ENCODE measurements at regions not wholly inside any gene's neighbourhood (a gene's known extent, or its start where the extent isn't known, plus 50 kb on each side); places are given as distances from the start of the nearest gene placed in this dataset.

DNA sequence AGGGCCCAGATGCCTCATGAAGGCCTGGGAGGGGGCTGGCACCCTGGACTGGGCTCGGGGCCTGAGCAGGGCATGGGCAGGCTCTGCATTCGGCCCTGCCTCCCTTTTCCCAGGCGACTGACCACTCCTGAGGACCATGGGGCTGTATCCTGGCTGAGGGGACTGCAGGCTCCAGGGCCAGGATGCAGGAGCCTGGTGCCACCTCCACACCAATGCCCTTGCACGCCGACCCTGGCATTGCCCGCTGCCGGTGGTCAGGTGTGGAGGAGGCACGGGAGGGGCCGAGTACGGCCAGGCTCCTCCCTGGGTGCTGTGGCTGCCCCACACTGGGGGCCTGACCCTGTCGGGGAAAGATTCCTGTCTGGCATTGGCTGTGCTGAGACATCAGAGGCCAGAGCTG is 128.9 kb downstream of the SIK1 start:
- ChIA-PET RAD21 (ENCODE audit: low non-redundant PET in 1 of 2, low total read pairs in 2 of 2, uncharacterized antibody in 2 of 2, unreplicated experiment in 2 of 2) (no interaction called here), POLR2A (no interaction called here), CTCF (no interaction called here)
- Histone ChIP-seq H3K27ac (ENCODE audit: low read depth, low read length) (no peak overlapping the region), H4K20me1 (ENCODE audit: insufficient read depth) (no peaks in the 10 kb centered on the region), H3K9me3 (ENCODE audit: control insufficient read depth in 1 of 2, insufficient read depth in 1 of 2, low read depth in 1 of 2, low read length in 2 of 2) (peaks cover 0 to 8% of the 10 kb centered on the region in 2 experiments; a peak in 1 of 4 replicates), H3K9me2 (ENCODE audit: insufficient read depth) (no peaks in the 10 kb centered on the region), H3K4me2 (ENCODE audit: low read length) (no peak overlapping the region), H3K79me2 (ENCODE audit: insufficient read depth, low read length) (no peaks in the 10 kb centered on the region), H3K9ac (ENCODE audit: low read length) (no peak overlapping the region), H3K27me3 (ENCODE audit: insufficient read depth, low read length) (no peaks in the 10 kb centered on the region), H3K36me3 (ENCODE audit: control insufficient read depth in 1 of 2, insufficient read depth in 2 of 2, low read length in 2 of 2) (no peaks in the 10 kb centered on the region), H3K4me3 (replicated peaks in 1 of 2; ENCODE audit: low read depth in 1 of 2, low read length in 2 of 2) (no peak overlapping the region), H2AFZ (ENCODE audit: low read depth, low read length, poor library complexity, severe bottlenecking) (no peak overlapping the region), H3K4me1 (ENCODE audit: control insufficient read depth in 1 of 2, insufficient read depth in 2 of 2, low read length in 2 of 2) (no peaks in the 10 kb centered on the region)
- intact Hi-C loops (cut with micrococcal nuclease), result no loop called here
- ATAC-seq (no peak), DNase-seq (ENCODE audit: low read depth, low spot score) (no peak)
- TF ChIP-seq SP1 (IDR thresholded peaks at IDR 0.05; ENCODE audit: low read depth) (no peak), ELF1 (IDR thresholded peaks at IDR 0.05; ENCODE audit: borderline replicate concordance, low read depth) (no peak), ZFX (IDR thresholded peaks at IDR 0.05) (no peak), FOSL1 (IDR thresholded peaks at IDR 0.05; ENCODE audit: low read depth) (no peak), EZH2 (IDR thresholded peaks at IDR 0.05) (no peak), SIN3A (IDR thresholded peaks at IDR 0.05; ENCODE audit: low read depth) (no peak), TCF7L2 (IDR thresholded peaks at IDR 0.05; ENCODE audit: borderline replicate concordance, extremely low read depth, insufficient read depth, insufficient read length) (no peak), SRF (IDR thresholded peaks at IDR 0.05; ENCODE audit: low read depth) (no peak), POLR2A (IDR thresholded peaks at IDR 0.05; ENCODE audit: borderline replicate concordance, extremely low read depth, insufficient read depth, insufficient read length) (no peak), CEBPB (IDR thresholded peaks at IDR 0.05; ENCODE audit: low read depth) (no peak), CTCF (IDR thresholded peaks at IDR 0.05 in 2 of 3, conservative IDR thresholded peaks at IDR 0.05 in 1 of 3; ENCODE audit: borderline replicate concordance in 1 of 3, insufficient read depth in 1 of 3, low read depth in 2 of 3, low read length in 2 of 3) (no peak), EGR1 (IDR thresholded peaks at IDR 0.05; ENCODE audit: low read depth) (no peak), POLR2AphosphoS5 (IDR thresholded peaks at IDR 0.05; ENCODE audit: low read depth, low read length) (no peak), ZNF274 (IDR thresholded peaks at IDR 0.05; ENCODE audit: low read depth, low read length) (no peak), RAD21 (IDR thresholded peaks at IDR 0.05; ENCODE audit: low read depth) (no peak)
- TF ChIP-seq, protein P1, sequence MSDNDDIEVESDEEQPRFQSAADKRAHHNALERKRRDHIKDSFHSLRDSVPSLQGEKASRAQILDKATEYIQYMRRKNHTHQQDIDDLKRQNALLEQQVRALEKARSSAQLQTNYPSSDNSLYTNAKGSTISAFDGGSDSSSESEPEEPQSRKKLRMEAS (IDR thresholded peaks at IDR 0.05), result no peak
- TF ChIP-seq, protein P2, sequence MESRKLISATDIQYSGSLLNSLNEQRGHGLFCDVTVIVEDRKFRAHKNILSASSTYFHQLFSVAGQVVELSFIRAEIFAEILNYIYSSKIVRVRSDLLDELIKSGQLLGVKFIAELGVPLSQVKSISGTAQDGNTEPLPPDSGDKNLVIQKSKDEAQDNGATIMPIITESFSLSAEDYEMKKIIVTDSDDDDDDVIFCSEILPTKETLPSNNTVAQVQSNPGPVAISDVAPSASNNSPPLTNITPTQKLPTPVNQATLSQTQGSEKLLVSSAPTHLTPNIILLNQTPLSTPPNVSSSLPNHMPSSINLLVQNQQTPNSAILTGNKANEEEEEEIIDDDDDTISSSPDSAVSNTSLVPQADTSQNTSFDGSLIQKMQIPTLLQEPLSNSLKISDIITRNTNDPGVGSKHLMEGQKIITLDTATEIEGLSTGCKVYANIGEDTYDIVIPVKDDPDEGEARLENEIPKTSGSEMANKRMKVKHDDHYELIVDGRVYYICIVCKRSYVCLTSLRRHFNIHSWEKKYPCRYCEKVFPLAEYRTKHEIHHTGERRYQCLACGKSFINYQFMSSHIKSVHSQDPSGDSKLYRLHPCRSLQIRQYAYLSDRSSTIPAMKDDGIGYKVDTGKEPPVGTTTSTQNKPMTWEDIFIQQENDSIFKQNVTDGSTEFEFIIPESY (IDR thresholded peaks at IDR 0.05; ENCODE audit: extremely low read depth, insufficient replicate concordance, low read length), result no peak
- TF ChIP-seq, protein P3, sequence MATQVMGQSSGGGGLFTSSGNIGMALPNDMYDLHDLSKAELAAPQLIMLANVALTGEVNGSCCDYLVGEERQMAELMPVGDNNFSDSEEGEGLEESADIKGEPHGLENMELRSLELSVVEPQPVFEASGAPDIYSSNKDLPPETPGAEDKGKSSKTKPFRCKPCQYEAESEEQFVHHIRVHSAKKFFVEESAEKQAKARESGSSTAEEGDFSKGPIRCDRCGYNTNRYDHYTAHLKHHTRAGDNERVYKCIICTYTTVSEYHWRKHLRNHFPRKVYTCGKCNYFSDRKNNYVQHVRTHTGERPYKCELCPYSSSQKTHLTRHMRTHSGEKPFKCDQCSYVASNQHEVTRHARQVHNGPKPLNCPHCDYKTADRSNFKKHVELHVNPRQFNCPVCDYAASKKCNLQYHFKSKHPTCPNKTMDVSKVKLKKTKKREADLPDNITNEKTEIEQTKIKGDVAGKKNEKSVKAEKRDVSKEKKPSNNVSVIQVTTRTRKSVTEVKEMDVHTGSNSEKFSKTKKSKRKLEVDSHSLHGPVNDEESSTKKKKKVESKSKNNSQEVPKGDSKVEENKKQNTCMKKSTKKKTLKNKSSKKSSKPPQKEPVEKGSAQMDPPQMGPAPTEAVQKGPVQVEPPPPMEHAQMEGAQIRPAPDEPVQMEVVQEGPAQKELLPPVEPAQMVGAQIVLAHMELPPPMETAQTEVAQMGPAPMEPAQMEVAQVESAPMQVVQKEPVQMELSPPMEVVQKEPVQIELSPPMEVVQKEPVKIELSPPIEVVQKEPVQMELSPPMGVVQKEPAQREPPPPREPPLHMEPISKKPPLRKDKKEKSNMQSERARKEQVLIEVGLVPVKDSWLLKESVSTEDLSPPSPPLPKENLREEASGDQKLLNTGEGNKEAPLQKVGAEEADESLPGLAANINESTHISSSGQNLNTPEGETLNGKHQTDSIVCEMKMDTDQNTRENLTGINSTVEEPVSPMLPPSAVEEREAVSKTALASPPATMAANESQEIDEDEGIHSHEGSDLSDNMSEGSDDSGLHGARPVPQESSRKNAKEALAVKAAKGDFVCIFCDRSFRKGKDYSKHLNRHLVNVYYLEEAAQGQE (IDR thresholded peaks at IDR 0.05; ENCODE audit: low read depth), result no peak
- TF ChIP-seq, protein P4, sequence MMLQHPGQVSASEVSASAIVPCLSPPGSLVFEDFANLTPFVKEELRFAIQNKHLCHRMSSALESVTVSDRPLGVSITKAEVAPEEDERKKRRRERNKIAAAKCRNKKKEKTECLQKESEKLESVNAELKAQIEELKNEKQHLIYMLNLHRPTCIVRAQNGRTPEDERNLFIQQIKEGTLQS (IDR thresholded peaks at IDR 0.05), result no peak
- no TSS peak for BruUV-seq (replicated peaks)

Measured in HCT116 (cell line).